HEK293T (cell line): ENCODE measurements at regions not wholly inside any gene's neighbourhood (a gene's known extent, or its start where the extent isn't known, plus 50 kb on each side); places are given as distances from the start of the nearest gene placed in this dataset.

Source experiments
- FOXK2 ChIP-seq: fragments of 450-650 bp; IDR thresholded peaks from 2 replicates; pipeline ENCODE4 v1.6.1; 2016; ENCODE audit warnings: mild to moderate bottlenecking
- FOXM1 ChIP-seq: fragments of 450-650 bp; IDR thresholded peaks from 2 replicates; pipeline ENCODE4 v1.6.1; 2017; ENCODE audit warnings: mild to moderate bottlenecking, borderline replicate concordance
- HDGF ChIP-seq: fragments of 450-650 bp; IDR thresholded peaks from 2 replicates; pipeline ENCODE4 v1.6.1; 2017; ENCODE audit warnings: antibody characterized with exemption, borderline replicate concordance
- SP1 ChIP-seq: fragments of 450-650 bp; IDR thresholded peaks from 2 replicates; pipeline ENCODE4 v1.6.1; 2017
- SUZ12 ChIP-seq: fragments of 450-650 bp; IDR thresholded peaks from 2 replicates; pipeline ENCODE4 v1.6.1; 2016; ENCODE audit warnings: mild to moderate bottlenecking

DNA sequence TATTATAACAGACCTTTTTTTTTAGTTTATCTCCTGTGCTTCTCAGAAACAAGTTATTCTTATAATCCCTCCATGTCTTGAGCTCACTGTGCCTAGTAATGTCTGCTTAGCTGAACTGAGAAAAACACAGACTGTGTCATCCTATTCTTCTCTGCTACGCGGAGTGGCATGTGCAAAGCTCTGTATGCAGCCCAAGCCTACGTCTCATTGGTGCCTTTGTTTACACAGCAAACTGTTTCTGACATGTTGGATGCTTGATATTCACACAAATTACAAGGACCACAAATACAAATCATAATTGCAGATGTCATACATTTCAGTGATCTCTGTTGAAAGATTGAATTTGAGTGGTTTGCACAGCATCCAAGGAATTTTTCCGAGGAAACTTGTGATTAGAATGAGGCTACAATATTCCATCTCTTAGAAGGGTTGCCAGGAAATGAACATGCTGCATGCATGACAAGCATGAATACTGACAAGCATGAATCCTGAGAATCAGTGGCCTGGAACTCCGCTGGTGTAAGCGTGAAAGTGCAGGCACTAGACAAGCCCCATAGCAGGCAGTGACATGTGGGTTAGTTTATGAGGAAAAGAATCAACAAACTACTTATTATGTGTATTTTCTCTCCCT is 128.4 kb upstream of the SGK1 start:
- TF ChIP-seq HDGF = no peak
- TF ChIP-seq SUZ12 = no peak
- no peak for TF ChIP-seq FOXM1
- no peak for TF ChIP-seq FOXK2
- no peak for TF ChIP-seq SP1
